NCI-H510A treated with DMSO at 0.1 percent for 48 hours (cell line): ENCODE measurements at regions not wholly inside any gene's neighbourhood (a gene's known extent, or its start where the extent isn't known, plus 50 kb on each side); places are given as distances from the start of the nearest gene placed in this dataset.
"Not testable (repeated sequence)": the region's sequence is repeated elsewhere in the genome, so short reads cannot be mapped to it uniquely, and the experiment has no call there.

Experiments used
- DNase-seq: peaks from one replicate; lab custom pipeline; 2025; lab: John Stamatoyannopoulos, UW

GRCh38 chr1:78298349-78298748 lies 192.4 kb upstream of the PTGFR start:
- no peak for DNase-seq

- DNase-seq: no peak
These were observed 189.6 kb upstream of the PTGFR start for GRCh38 chr1:78301141-78301540.

DNA sequence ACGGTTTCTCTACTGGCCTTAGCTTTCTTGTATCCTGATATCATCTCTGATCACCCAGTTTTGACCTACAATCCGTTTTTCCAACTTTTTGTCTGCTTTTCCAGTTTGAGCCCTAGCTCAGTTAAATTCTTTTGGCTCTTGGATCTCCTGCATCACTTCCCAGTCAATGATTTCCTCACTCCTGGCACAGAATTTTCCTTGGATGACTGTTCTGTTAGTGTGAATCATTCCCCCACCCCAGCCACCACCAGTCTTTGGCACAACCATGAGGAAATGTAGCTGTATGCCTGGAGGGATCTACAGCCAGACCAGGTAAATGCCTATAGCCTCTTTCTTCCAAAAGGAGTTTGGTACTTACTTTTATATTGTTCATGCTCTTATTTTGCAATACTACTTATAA lies 187.2 kb upstream of the PTGFR start:
- DNase-seq: no peak

DNA sequence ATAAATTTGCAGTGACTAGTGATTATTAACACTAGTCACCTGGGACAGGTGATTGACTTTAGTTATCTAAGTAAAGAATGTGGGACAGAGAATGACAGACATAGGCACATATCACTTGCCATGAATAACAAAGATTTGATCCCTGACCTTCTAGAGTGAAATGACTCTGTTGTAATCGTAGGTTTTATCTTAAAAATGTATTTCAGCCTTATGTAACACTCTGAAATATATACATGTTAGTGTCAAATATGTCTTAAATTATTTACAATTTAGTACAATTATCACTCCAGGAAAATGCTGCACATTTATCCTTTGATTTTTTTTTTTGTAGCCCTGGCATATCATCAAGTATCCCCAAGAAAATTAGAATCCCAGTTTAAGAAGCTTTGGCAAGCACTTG lies 186.4 kb upstream of the PTGFR start:
- no peak for DNase-seq

GRCh38 chr1:78304761-78305160 lies 186.0 kb upstream of the PTGFR start:
- DNase-seq: no peak

DNA sequence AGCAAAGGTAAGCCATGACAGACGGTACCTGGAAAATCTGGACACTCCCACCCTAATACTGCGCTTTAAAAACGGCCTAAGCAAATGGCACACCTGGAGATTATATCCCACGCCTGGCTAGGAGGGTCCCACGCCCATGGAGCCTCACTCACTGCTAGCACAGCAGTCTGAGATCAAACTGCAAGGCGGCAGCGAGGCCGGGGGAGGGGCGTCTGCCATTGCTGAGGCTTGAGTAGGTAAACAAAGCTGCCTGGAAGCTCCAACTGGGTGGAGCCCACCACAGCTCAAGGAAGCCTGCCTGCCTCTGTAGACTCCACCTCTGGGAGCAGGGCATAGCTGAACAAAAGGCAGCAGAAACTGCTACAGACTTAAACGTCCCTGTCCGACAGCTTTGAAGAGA lies 180.5 kb upstream of the PTGFR start:
- DNase-seq: not testable (repeated sequence)

- DNase-seq: no peak
These were observed 172.8 kb upstream of the PTGFR start for GRCh38 chr1:78318011-78318410.

GRCh38 chr1:78319603-78320002 lies 171.2 kb upstream of the PTGFR start:
- DNase-seq: no peak

GRCh38 chr1:78322928-78323680 lies 167.7 kb upstream of the PTGFR start:
- no peak for DNase-seq

DNA sequence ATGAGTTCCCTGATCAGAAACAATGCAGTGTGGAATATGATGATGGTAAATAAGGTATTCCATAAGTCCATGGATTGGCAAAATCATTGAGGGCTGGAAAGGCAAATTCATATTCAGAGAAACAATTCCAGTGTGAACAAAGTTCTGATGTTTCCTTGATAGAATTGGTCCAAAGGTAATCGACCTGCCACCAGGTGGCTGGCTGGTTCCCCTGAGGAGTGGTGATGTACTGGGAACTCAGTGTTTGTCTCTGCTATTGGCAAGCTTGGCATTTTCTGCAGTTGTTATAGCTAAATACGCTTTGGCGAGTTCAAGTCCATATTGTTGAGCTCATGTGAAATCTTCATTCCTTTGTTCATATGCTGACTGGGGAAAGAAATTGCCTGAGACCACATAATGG lies 165.5 kb upstream of the PTGFR start:
- no peak for DNase-seq

- no peak for DNase-seq
These were observed 161.3 kb upstream of the PTGFR start for GRCh38 chr1:78329475-78329874.

GRCh38 chr1:78331799-78332198 lies 159.0 kb upstream of the PTGFR start:
- DNase-seq: no peak

- DNase-seq: no peak
These were observed 157.3 kb upstream of the PTGFR start for GRCh38 chr1:78333502-78333901.

DNA sequence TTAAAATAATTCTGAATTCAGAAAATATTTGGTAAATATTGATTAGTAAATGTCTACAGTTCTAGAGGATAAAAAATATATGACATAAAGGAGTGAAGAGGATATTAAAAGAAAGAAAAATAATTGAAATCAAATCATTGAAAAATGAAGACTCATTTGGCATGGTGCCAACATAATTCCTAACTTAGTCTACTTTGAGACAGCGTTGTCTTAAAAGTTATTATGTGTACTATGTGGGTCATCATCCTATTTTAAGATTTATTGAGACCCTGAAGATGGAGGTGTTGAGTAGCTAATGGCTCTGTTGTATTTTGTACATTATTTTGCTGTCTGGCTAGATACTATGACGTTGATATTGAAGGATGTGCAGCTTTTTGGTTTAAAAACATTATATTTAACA lies 156.7 kb upstream of the PTGFR start:
- DNase-seq: no peak

- DNase-seq: no peak
These were observed 155.8 kb upstream of the PTGFR start for GRCh38 chr1:78334952-78335351.

DNA sequence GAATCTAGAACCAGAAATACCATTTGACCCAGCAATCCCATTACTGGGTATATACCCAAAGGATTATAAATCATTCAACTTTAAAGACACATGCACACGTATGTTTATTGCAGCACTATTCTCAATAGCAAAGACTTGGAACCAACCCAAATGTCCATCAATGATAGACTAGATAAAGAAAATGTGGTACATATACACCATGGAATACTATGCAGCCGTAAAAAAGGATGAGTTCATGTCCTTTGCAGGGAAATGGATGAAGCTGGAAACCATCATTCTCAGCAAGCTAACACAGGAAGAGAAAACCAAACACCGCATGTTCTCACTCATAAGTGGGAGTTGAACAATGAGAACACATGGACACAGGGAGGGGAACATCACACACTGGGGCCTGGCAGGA lies 154.0 kb upstream of the PTGFR start:
- DNase-seq: not testable (repeated sequence)

- no peak for DNase-seq
These were observed 151.3 kb upstream of the PTGFR start for GRCh38 chr1:78339490-78339889.

GRCh38 chr1:78340006-78340405 lies 150.8 kb upstream of the PTGFR start:
- DNase-seq: no peak

DNA sequence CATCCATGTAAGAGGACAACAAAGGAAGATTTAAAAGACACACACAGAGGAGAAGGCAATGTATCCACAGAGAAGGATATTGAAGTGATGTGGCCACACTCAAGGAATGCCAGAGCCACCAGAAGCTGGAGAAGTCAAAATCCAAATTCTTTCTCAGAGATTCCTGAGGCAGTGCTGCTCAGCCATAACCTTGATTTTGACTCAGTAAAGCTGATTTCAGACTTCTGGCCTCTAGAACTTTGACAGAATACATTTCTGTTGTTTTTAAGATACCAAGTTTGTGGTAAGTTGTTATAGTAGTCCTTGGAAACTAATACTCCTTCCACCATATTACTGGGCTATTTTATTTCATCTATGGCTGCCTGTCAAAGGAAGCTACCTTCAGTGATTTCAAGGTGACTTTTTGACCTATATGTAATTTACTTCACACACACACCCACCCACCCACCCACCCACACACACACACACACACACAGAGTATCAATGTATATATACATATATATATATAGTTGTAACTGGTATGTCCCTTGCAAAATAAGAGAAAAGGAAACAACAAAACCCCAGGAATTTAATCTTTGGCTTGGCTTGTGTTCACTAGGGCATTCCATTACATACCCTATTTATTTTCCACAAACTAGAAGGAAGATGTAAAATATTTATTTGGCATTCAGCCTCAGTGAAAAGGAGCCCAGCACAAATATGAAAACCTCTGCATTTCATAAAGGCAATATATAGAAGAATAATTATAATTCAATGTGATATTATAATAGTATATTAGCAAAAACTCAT lies 142.1 kb upstream of the PTGFR start:
- no peak for DNase-seq

DNA sequence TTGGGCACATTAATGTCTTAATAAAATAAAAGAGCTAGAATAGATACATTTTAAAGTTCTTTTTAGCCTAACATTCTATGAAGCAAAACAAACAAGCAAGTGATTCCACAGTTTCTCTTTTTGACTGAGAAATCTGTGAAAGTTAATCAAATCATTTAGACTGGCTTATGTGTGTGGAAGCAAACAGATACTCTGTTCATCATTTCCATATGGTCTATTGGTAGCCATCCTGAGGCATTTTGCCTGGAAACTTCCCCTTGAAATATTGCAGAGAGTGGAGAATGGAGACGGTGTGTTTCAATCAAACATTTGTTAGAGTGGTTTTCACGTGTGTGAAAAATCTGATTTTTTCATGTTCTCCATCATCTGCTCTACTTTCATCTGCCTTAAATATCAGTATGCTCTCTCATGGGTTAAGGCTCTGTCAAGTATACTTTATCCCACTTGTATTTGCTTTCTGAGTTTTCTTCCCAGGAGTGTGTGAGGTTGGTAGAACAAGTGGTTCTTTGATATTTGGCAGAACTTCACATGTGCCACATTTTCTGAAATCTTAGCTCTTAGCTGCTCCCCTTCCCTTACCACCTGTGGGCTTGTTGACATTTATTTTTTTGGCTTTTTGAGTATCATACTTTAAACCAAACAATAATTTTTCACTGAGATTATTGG lies 139.1 kb upstream of the PTGFR start:
- DNase-seq: no peak

DNA sequence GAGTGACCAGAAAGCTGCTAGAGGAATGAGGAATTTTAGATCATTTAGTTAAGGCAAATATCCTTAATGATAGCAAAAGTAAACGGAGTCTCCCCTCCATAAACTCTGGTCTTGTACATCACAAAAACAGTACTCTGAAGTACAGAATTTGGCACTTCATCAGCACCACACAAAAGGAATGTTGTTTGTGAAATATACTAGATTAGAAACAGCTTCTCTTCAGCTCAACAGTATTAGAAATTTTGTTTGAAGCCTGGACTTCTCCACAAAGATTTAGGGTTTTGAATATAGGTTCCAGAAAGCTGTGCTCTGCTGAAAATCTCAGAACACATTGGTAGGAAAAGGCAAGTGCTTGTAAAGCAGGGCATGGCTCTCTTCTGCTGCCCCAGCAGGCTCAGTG lies 135.1 kb upstream of the PTGFR start:
- DNase-seq: no peak

- DNase-seq: no peak
These were observed 132.6 kb upstream of the PTGFR start for GRCh38 chr1:78358165-78358564.

DNA sequence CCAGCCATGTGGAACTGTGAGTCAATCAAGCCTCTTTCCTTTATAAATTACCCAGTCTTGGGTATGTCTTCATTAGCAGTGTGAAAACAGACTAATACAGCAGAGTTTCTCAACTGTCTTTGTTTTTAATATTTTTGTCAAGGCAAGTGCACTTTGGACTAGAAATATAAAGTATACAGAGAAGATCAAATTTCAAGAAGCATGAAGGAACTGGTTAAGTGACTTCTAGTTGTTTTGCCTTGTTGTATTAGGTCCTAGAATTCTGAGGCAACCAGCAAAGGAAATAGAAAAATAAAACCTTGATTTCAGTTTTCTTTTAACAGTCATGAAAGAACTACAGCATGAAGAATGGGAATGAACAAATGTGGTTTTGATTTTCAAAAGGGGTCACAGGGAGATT lies 131.1 kb upstream of the PTGFR start:
- no peak for DNase-seq
